Thoracic aorta (tissue), 2 donors: ENCODE measurements at regions not wholly inside any gene's neighbourhood (a gene's known extent, or its start where the extent isn't known, plus 50 kb on each side); places are given as distances from the start of the nearest gene placed in this dataset.

Experiments
- ATAC-seq: fragments of 150-250 bp; one replicate; pipeline ENCODE4 v1.8.0; 2017; ENCODE audit warnings: low read depth; ENCODE audit not compliant: insufficient number of reproducible peaks, low FRiP score
- DNase-seq: peaks from one replicate; pipeline ENCODE4 v3.0.0-alpha.2; 2020; ENCODE audit warnings: low spot score
- H3K27ac ChIP-seq, 2 donors: fragments of 200-600 bp; sonication (generic); 1 replicate in 1 of 2; 2 replicates in 1 of 2; pipeline ENCODE4 v1.5.1; 2016; ENCODE audit warnings: mild to moderate bottlenecking in 2 of 2, moderate library complexity in 2 of 2
- H3K27me3 ChIP-seq: fragments of 200-600 bp; sonication (generic); replicated peaks from 2 replicates; pipeline ENCODE4 v1.6.0; 2016; ENCODE audit warnings: mild to moderate bottlenecking; ENCODE audit not compliant: insufficient read depth
- H3K36me3 ChIP-seq: fragments of 200-600 bp; sonication (generic); one replicate; pipeline ENCODE4 v1.5.1; 2016
- H3K4me1 ChIP-seq, 2 donors: fragments of 200-600 bp; sonication (generic); 1 replicate in 1 of 2; 2 replicates in 1 of 2; pipeline versions ENCODE4 v1.5.1 to v1.6.0; 2016; ENCODE audit warnings: low read depth in 2 of 2, mild to moderate bottlenecking in 1 of 2; ENCODE audit not compliant: control insufficient read depth in 1 of 2
- H3K4me3 ChIP-seq: fragments of 200-600 bp; sonication (generic); 2 replicates; pipeline ENCODE4 v1.5.1; 2016; ENCODE audit warnings: mild to moderate bottlenecking
- H3K9me3 ChIP-seq: fragments of 200-600 bp; sonication (generic); 2 replicates; pipeline ENCODE4 v1.5.1; 2016
- CTCF ChIP-seq: fragments of 200-600 bp; sonication (generic); IDR thresholded peaks from one replicate; pipeline ENCODE4 v1.5.1; 2019; ENCODE audit warnings: antibody characterized with exemption

GRCh38 chr2:220044383-220044782 lies 417.0 kb downstream of the SLC4A3 start:
- no peaks in the 10 kb centered on the region for H3K4me1 ChIP-seq
- H3K36me3 ChIP-seq, result no peaks in the 10 kb centered on the region
- no peak for TF ChIP-seq CTCF
- H3K9me3 ChIP-seq, result no peaks in the 10 kb centered on the region
- no peak overlapping the region for H3K27ac ChIP-seq
- ATAC-seq, result no peak
- H3K4me3 ChIP-seq, result no peak overlapping the region
- DNase-seq, result no peak
- H3K27me3 ChIP-seq, result no peaks in the 10 kb centered on the region

GRCh38 chr2:220046507-220046906 lies 419.1 kb downstream of the SLC4A3 start:
- no peak for TF ChIP-seq CTCF
- H3K4me3 ChIP-seq, result no peak overlapping the region
- no peak for DNase-seq

GRCh38 chr2:220051716-220052115 lies 424.3 kb downstream of the SLC4A3 start:
- H3K4me1 ChIP-seq, result no peaks in the 10 kb centered on the region
- H3K4me3 ChIP-seq, result no peak overlapping the region
- no peaks in the 10 kb centered on the region for H3K9me3 ChIP-seq
- DNase-seq (no peak), ATAC-seq (no peak)
- no peaks in the 10 kb centered on the region for H3K27me3 ChIP-seq
- no peaks in the 10 kb centered on the region for H3K36me3 ChIP-seq
- no peak for TF ChIP-seq CTCF
- H3K27ac ChIP-seq, result no peak overlapping the region

More at GRCh38 chr2:220046507-220046906, 419.1 kb downstream of the SLC4A3 start:
- H3K9me3 ChIP-seq, result no peaks in the 10 kb centered on the region
- no peaks in the 10 kb centered on the region for H3K27me3 ChIP-seq
- H3K4me1 ChIP-seq, result no peaks in the 10 kb centered on the region
- H3K27ac ChIP-seq, result no peak overlapping the region
- no peak for ATAC-seq
- no peaks in the 10 kb centered on the region for H3K36me3 ChIP-seq

GRCh38 chr2:220053919-220054318 lies 426.5 kb downstream of the SLC4A3 start:
- Histone ChIP-seq H3K4me1 (no peaks in the 10 kb centered on the region), H3K4me3 (no peak overlapping the region), H3K9me3 (no peaks in the 10 kb centered on the region), H3K36me3 (no peaks in the 10 kb centered on the region), H3K27me3 (no peaks in the 10 kb centered on the region), H3K27ac (no peak overlapping the region)
- DNase-seq (no peak), ATAC-seq (no peak)
- no peak for TF ChIP-seq CTCF

- no peak overlapping the region for H3K27ac ChIP-seq
- no peak for TF ChIP-seq CTCF
- no peak for ATAC-seq
Observed at GRCh38 chr2:220057391-220057790, 430.0 kb downstream of the SLC4A3 start.

More at GRCh38 chr2:220057391-220057790, 430.0 kb downstream of the SLC4A3 start:
- no peak overlapping the region for H3K4me3 ChIP-seq
- no peaks in the 10 kb centered on the region for H3K36me3 ChIP-seq
- DNase-seq, result no peak
- H3K27me3 ChIP-seq, result no peaks in the 10 kb centered on the region
- no peaks in the 10 kb centered on the region for H3K9me3 ChIP-seq
- H3K4me1 ChIP-seq, result peaks cover 0 to 5% of the 10 kb centered on the region in 2 donors
